IMR-90 (cell line): ENCODE measurements at regions not wholly inside any gene's neighbourhood (a gene's known extent, or its start where the extent isn't known, plus 50 kb on each side); places are given as distances from the start of the nearest gene placed in this dataset.

ENCODE experiments used
- ATAC-seq: fragments of 200-7000 bp; cut with Tn5 transposase; 2 replicates; pipeline ENCODE4 v1.9.1; 2020; ENCODE audit warnings: low read depth, mild to moderate bottlenecking, moderate library complexity
- BruUV-seq: library from RNA; stranded (reverse); fragments of 400-500 nt; replicated peaks from 2 replicates; lab custom pipeline; 2021; lab: Mats Ljungman, UMichigan
- CTCF ChIA-PET: fragments of 300-600 bp; formaldehyde crosslinking; extraction: SDS; loops from one replicate; lab custom pipeline; 2021; ENCODE audit warnings: antibody characterized with exemption; lab: Yijun Ruan, JAX
- POLR2A ChIA-PET: fragments of 300-600 bp; sonication (Branson Sonifier 250); formaldehyde crosslinking; loops from one replicate; lab custom pipeline; 2022; ENCODE audit warnings: antibody characterized with exemption; ENCODE audit not compliant: unreplicated experiment; lab: Charles Lee
- DNase-seq: peaks from one replicate; pipeline ENCODE4 v3.0.0; 2013
- H2AFZ ChIP-seq: replicated peaks from 2 replicates; pipeline ENCODE3; 2013; ENCODE audit warnings: low read length, mild to moderate bottlenecking; ENCODE audit not compliant: poor library complexity
- H2AK5ac ChIP-seq: 2 replicates; pipeline ENCODE4 v1.6.1; 2013; ENCODE audit warnings: low read depth, low read length, inconsistent platforms
- H2AK9ac ChIP-seq: replicated peaks from 2 replicates; pipeline ENCODE3; 2013; ENCODE audit warnings: mild to moderate bottlenecking, low read depth, low read length, moderate library complexity; ENCODE audit not compliant: poor library complexity
- H2BK120ac ChIP-seq: 2 replicates; pipeline ENCODE4 v1.6.1; 2013; ENCODE audit warnings: low read depth, low read length, inconsistent platforms
- H2BK15ac ChIP-seq: 3 replicates; pipeline ENCODE4 v1.6.1; 2013; ENCODE audit warnings: low read depth, low read length, inconsistent platforms
- H2BK20ac ChIP-seq: 2 replicates; pipeline ENCODE4 v1.6.1; 2013; ENCODE audit warnings: low read depth, mild to moderate bottlenecking, inconsistent platforms, low read length, moderate library complexity
- H2BK5ac ChIP-seq: 2 replicates; pipeline ENCODE4 v1.6.1; 2013; ENCODE audit warnings: mild to moderate bottlenecking, low read depth, low read length, inconsistent platforms; ENCODE audit not compliant: poor library complexity, severe bottlenecking
- H3K14ac ChIP-seq: replicated peaks from 2 replicates; pipeline ENCODE4 v1.6.1; 2013; ENCODE audit warnings: low read depth, low read length, inconsistent platforms
- H3K18ac ChIP-seq: 2 replicates; pipeline ENCODE4 v1.6.1; 2013; ENCODE audit warnings: low read depth, low read length, control low read depth
- H3K23ac ChIP-seq: 2 replicates; pipeline ENCODE4 v1.6.1; 2013; ENCODE audit warnings: low read depth, low read length, inconsistent platforms
- H3K27ac ChIP-seq: 2 replicates; pipeline ENCODE4 v1.5.1; 2013; ENCODE audit warnings: mild to moderate bottlenecking, control low read depth, low read length; ENCODE audit not compliant: insufficient read depth
- H3K27me3 ChIP-seq: 2 replicates; pipeline ENCODE4 v1.6.1; 2013; ENCODE audit warnings: low read length; ENCODE audit not compliant: control insufficient read depth, insufficient read depth
- H3K36me3 ChIP-seq: 2 replicates; pipeline ENCODE4 v1.6.1; 2013; ENCODE audit warnings: low read length, mixed read lengths; ENCODE audit not compliant: control insufficient read depth, insufficient read depth
- H3K4ac ChIP-seq: 2 replicates; pipeline ENCODE4 v1.6.1; 2013; ENCODE audit warnings: low read depth, low read length, inconsistent platforms
- H3K4me1 ChIP-seq: 2 replicates; pipeline ENCODE4 v1.6.1; 2013; ENCODE audit warnings: low read length, mixed read lengths; ENCODE audit not compliant: control insufficient read depth, insufficient read depth
- H3K4me2 ChIP-seq: 2 replicates; pipeline ENCODE4 v1.6.1; 2013; ENCODE audit warnings: low read depth, mild to moderate bottlenecking, control low read depth, low read length, moderate library complexity
- H3K4me3 ChIP-seq: 2 replicates; pipeline ENCODE4 v1.5.1; 2013; ENCODE audit warnings: low read depth, mild to moderate bottlenecking, control low read depth, low read length, moderate library complexity; ENCODE audit not compliant: insufficient read depth
- H3K56ac ChIP-seq: 2 replicates; pipeline ENCODE4 v1.6.1; 2013; ENCODE audit warnings: low read length, inconsistent platforms; ENCODE audit not compliant: insufficient read depth; ENCODE audit errors: extremely low read depth
- H3K79me1 ChIP-seq, 2 experiments: 2 replicates each; pipeline ENCODE4 v1.6.1; 2013; ENCODE audit warnings: low read length in 2 of 2, inconsistent platforms in 1 of 2, low read depth in 1 of 2
- H3K9ac ChIP-seq: 2 replicates; pipeline ENCODE4 v1.6.1; 2013; ENCODE audit warnings: low read depth, low read length, control low read depth
- H3K9me1 ChIP-seq: 2 replicates; pipeline ENCODE4 v1.6.1; 2013; ENCODE audit warnings: low read length, inconsistent platforms; ENCODE audit not compliant: insufficient read depth
- H3K9me3 ChIP-seq: 2 replicates; pipeline ENCODE4 v1.6.1; 2013; ENCODE audit warnings: low read length; ENCODE audit not compliant: control insufficient read depth, insufficient read depth
- H4K20me1 ChIP-seq: 2 replicates; pipeline ENCODE4 v1.6.1; 2013; ENCODE audit warnings: low read length, inconsistent platforms; ENCODE audit not compliant: insufficient read depth
- H4K5ac ChIP-seq: 2 replicates; pipeline ENCODE4 v1.6.1; 2013; ENCODE audit warnings: mild to moderate bottlenecking, low read depth, low read length, control low read depth
- H4K8ac ChIP-seq, 2 experiments: 2 replicates each; pipeline ENCODE4 v1.6.1; 2013; ENCODE audit warnings: low read depth in 2 of 2, low read length in 2 of 2, control low read depth in 1 of 2, inconsistent platforms in 1 of 2
- H4K91ac ChIP-seq: 2 replicates; pipeline ENCODE4 v1.6.1; 2013; ENCODE audit warnings: low read depth, low read length, inconsistent platforms; ENCODE audit not compliant: insufficient read depth
- BHLHE40 ChIP-seq: fragments of 150-350 bp; IDR thresholded peaks from 2 replicates; pipeline ENCODE4 v1.6.1; 2016; ENCODE audit warnings: mild to moderate bottlenecking, low read depth, low read length
- CEBPB ChIP-seq: IDR thresholded peaks from 2 replicates; pipeline ENCODE4 v1.6.1; 2012; ENCODE audit warnings: low read depth, low read length, improper control_type of control experiment
- CHD1 ChIP-seq: IDR thresholded peaks from 2 replicates; pipeline ENCODE4 v1.6.1; 2012; ENCODE audit warnings: low read depth, low read length, improper control_type of control experiment
- CTCF ChIP-seq: conservative IDR thresholded peaks from 2 replicates; pipeline ENCODE4 v1.5.1; 2012; ENCODE audit warnings: mild to moderate bottlenecking, low read depth, low read length, improper control_type of control experiment
- ELK1 ChIP-seq: fragments of 150-350 bp; IDR thresholded peaks from 2 replicates; pipeline ENCODE4 v1.6.1; 2016; ENCODE audit warnings: low read depth, mild to moderate bottlenecking, low read length, moderate library complexity, borderline replicate concordance
- FOS ChIP-seq: fragments of 150-350 bp; IDR thresholded peaks from 2 replicates; pipeline ENCODE4 v1.6.1; 2016; ENCODE audit warnings: low read depth, low read length
- MAFK ChIP-seq: IDR thresholded peaks from 2 replicates; pipeline ENCODE4 v1.6.1; 2012; ENCODE audit warnings: low read depth, low read length, improper control_type of control experiment
- MAZ ChIP-seq: IDR thresholded peaks from 2 replicates; pipeline ENCODE4 v1.6.1; 2012; ENCODE audit warnings: low read depth, mild to moderate bottlenecking, low read length, improper control_type of control experiment, moderate library complexity, borderline replicate concordance
- MXI1 ChIP-seq: IDR thresholded peaks from 2 replicates; pipeline ENCODE4 v1.6.1; 2012; ENCODE audit warnings: low read depth, mild to moderate bottlenecking, low read length, moderate library complexity, borderline replicate concordance
- NFE2L2 ChIP-seq: fragments of 150-350 bp; IDR thresholded peaks from 2 replicates; pipeline ENCODE4 v1.6.1; 2016; ENCODE audit warnings: low read depth, mild to moderate bottlenecking, low read length
- POLR2A ChIP-seq: IDR thresholded peaks from 2 replicates; pipeline ENCODE4 v1.6.1; 2012; ENCODE audit warnings: mild to moderate bottlenecking, low read depth, low read length
- RAD21 ChIP-seq: IDR thresholded peaks from 2 replicates; pipeline ENCODE4 v1.6.1; 2012; ENCODE audit warnings: low read length, improper control_type of control experiment
- RCOR1 ChIP-seq: IDR thresholded peaks from 2 replicates; pipeline ENCODE4 v1.6.1; 2012; ENCODE audit warnings: mild to moderate bottlenecking, low read length, improper control_type of control experiment; ENCODE audit not compliant: insufficient replicate concordance
- RFX5 ChIP-seq: IDR thresholded peaks from 2 replicates; pipeline ENCODE4 v1.8.0; 2012; ENCODE audit warnings: low read depth, mild to moderate bottlenecking, low read length, moderate library complexity
- SMC3 ChIP-seq: fragments of 150-350 bp; IDR thresholded peaks from 2 replicates; pipeline ENCODE4 v1.6.1; 2016; ENCODE audit warnings: low read depth, mild to moderate bottlenecking, antibody characterized with exemption, low read length, moderate library complexity
- USF2 ChIP-seq: fragments of 150-350 bp; IDR thresholded peaks from 2 replicates; pipeline ENCODE4 v1.6.1; 2017; ENCODE audit warnings: mild to moderate bottlenecking, antibody characterized with exemption, low read length, low read depth
- WGBS, 2 experiments: methylation state at CpG; one replicate each; pipeline versions ENCODE4 v1.1.5 to v1.1.7; 2013; ENCODE audit warnings: missing lambda C conversion rate in 2 of 2; ENCODE audit not compliant: insufficient read length in 1 of 2; ENCODE audit errors: extremely low coverage in 2 of 2; 5-methylcytosine and 5-hydroxymethylcytosine counted together
- dilution Hi-C: fragments of 300-500 bp; cut with HindIII; formaldehyde crosslinking; loops from one replicate; pipeline ENCODE4 v1.14.3; 2018; ENCODE audit warnings: low sequenced_read_pairs; ENCODE audit not compliant: unreplicated experiment
- in situ Hi-C: fragments of 300-500 bp; cut with MboI; formaldehyde crosslinking; loops from 3 replicates; pipeline ENCODE4 v1.14.3; 2019; ENCODE audit warnings: low sequenced_read_pairs, inconsistent platforms, mixed read lengths
- intact Hi-C: fragments of 100-400 bp; cut with micrococcal nuclease; formaldehyde crosslinking; loops from 2 replicates; pipeline ENCODE4 v1.10.0; 2022

GRCh38 chr15:39358441-39359041 is 222.3 kb upstream of the THBS1 start:
- Histone ChIP-seq H3K36me3 (no peaks in the 10 kb centered on the region), H3K9me1 (peaks cover 11% of the 10 kb centered on the region), H3K4me2 (peak overlapping the region; percentile 62), H2AFZ (peak overlapping the region; percentile 84), H3K23ac (peak overlapping the region; percentile 87), H3K9me3 (no peaks in the 10 kb centered on the region), H2AK9ac (peak overlapping the region; percentile 66), H3K4ac (peak overlapping the region; percentile 95), H2AK5ac (peak overlapping the region; percentile 95), H3K27ac (peak overlapping the region; percentile 96), H2BK5ac (peak overlapping the region; percentile 97), H2BK15ac (peak overlapping the region; percentile 96), H3K4me3 (no peak overlapping the region), H3K79me1 (no peaks in the 10 kb centered on the region), H2BK120ac (peak overlapping the region; percentile 96), H4K5ac (peak overlapping the region; percentile 85), H2BK20ac (peak overlapping the region; percentile 93), H3K4me1 (peaks cover 18% of the 10 kb centered on the region), H3K9ac (peak overlapping the region; percentile 67), H4K20me1 (no peaks in the 10 kb centered on the region), H4K91ac (peak overlapping the region; percentile 90), H3K18ac (peak overlapping the region; percentile 97), H4K8ac (peak overlapping the region; percentile 26 to 81), H3K14ac (peak overlapping the region; percentile 95), H3K27me3 (no peaks in the 10 kb centered on the region), H3K56ac (peak overlapping the region; percentile 47)
- in situ Hi-C loops (no loop called here), dilution Hi-C loops (no loop called here), intact Hi-C loops (no loop called here)
- DNase-seq = peak; percentile 84
- no TSS peak for BruUV-seq
- ChIA-PET POLR2A (interaction anchor here (1.0 kb wide), 1 partner anchor 222 kb away, joined by 7 read pairs; the partner anchor contains the start of gene THBS1), CTCF (no interaction called here)
- peak; percentile 74 for ATAC-seq
- TF ChIP-seq SMC3 (no peak; the same call in 1 of the 2 replicates), CHD1 (no peak), MXI1 (no peak), RAD21 (no peak), RFX5 (no peak), MAFK (no peak), RCOR1 (no peak), ELK1 (no peak), MAZ (no peak), FOS (no peak), CEBPB (no peak), NFE2L2 (no peak), CTCF (no peak), POLR2A (no peak), USF2 (no peak), BHLHE40 (no peak)
- no CpG with 5 or more reads among the region's 3 CpGs for WGBS, 2 experiments
